ENCODE measurements at regions not wholly inside any gene's neighbourhood (a gene's known extent, or its start where the extent isn't known, plus 50 kb on each side); places are given as distances from the start of the nearest gene placed in this dataset.

DNA sequence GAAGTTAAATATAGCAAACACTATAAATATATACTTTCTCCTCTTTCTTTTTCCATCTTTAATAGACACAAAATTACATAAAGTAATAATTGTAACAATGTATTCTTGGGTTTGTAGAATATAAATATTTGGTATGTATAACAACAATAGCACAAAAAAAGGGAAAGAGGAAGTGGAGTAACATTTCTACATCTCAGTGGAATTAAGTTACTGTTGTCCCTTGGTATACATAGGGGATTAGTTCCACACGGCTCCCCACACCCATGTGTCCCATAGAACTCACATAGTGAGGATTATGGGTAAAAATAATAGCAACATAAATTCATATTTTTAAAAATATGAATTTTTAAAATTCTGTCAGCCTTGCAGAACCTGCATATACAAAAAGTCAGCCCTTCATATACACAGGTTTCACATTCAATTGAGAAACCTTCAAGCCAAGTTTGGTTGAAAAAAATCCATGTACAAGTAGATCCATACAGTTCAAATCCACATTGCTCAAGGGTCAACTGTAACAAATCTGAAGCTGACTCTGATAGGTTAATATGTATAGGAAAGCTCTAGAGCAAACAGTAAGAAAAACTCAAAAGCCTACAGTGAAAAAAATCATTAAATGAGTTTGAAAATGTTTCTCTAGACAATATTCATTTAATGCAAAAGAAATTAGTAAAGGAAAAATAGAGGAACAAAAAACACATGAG, 92.4 kb downstream of the HYCC1 start:
- H2AFZ ChIP-seq (ENCODE audit: insufficient read depth, low read length, poor library complexity) = no peak overlapping the region
- no peak overlapping the region for H3K27ac ChIP-seq (ENCODE audit: low read depth, low read length)
- no peak overlapping the region for H2BK12ac ChIP-seq (ENCODE audit: low read length)
- no peak for DNase-seq
- no peaks in the 10 kb centered on the region for H3K36me3 ChIP-seq (ENCODE audit: control insufficient read depth in 1 of 2, insufficient read depth in 2 of 2, low read length in 2 of 2)
- H3K27me3 ChIP-seq (ENCODE audit: insufficient read depth, low read length) = no peaks in the 10 kb centered on the region
- H3K4me1 ChIP-seq (ENCODE audit: control insufficient read depth in 1 of 2, insufficient read depth in 2 of 2, low read length in 2 of 2) = no peaks in the 10 kb centered on the region
- no peak overlapping the region for H3K4ac ChIP-seq (ENCODE audit: low read depth, low read length)
- H4K91ac ChIP-seq (ENCODE audit: low read depth, low read length) = no peak overlapping the region
- no peaks in the 10 kb centered on the region for H3K9me3 ChIP-seq (ENCODE audit: insufficient read depth, low read depth, low read length)
- no peak overlapping the region for H3K4me2 ChIP-seq (ENCODE audit: low read length)
- H3K79me2 ChIP-seq (ENCODE audit: control insufficient read depth, insufficient read depth, low read length, poor library complexity) = no peaks in the 10 kb centered on the region
- H3K18ac ChIP-seq (ENCODE audit: low read length) = no peak overlapping the region
- no peak overlapping the region for H4K8ac ChIP-seq (ENCODE audit: low read depth, low read length)
- no peak overlapping the region for H2AK5ac ChIP-seq (ENCODE audit: low read length)
- WGBS (ENCODE audit: extremely low coverage, insufficient coverage, insufficient read length) = no CpG with 5 or more reads among the region's 1 CpG
- H3K14ac ChIP-seq (ENCODE audit: low read length) = no peak overlapping the region
- H4K12ac ChIP-seq (ENCODE audit: low read depth, low read length) = no peak overlapping the region
- H2BK120ac ChIP-seq (ENCODE audit: insufficient read depth, low read length, poor library complexity) = no peak overlapping the region
- no peak overlapping the region for H3K23ac ChIP-seq (ENCODE audit: low read length)
- H2BK5ac ChIP-seq (ENCODE audit: low read depth, low read length, poor library complexity) = no peak overlapping the region
- no peak overlapping the region for H3K4me3 ChIP-seq (ENCODE audit: low read depth, low read length)
- no peak overlapping the region for H3K9ac ChIP-seq (ENCODE audit: low read length)
- H3K79me1 ChIP-seq (ENCODE audit: low read length) = no peaks in the 10 kb centered on the region

DNA sequence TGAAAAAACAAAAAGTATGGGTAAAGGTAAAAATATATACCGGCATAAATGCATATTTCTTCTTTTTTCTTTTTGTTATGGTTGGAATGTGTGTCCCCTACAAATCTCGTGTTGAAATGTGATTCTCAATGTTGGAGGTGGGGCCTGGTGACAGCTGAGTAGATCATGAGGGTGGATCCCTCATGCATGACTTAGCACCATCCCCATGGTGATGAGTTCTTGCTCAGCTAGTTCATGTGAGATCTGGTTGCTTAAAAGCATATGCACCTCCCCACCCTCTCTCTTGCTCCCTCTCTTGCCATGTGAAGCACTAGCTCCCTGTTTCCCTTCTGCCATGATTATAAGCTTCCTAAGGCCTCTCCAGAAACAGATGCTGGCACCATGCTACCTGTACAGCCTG, 93.3 kb downstream of the HYCC1 start:
- Histone ChIP-seq H2AFZ (ENCODE audit: insufficient read depth, low read length, poor library complexity) (no peak overlapping the region), H3K9me3 (ENCODE audit: insufficient read depth, low read depth, low read length) (no peaks in the 10 kb centered on the region), H3K4me2 (ENCODE audit: low read length) (no peak overlapping the region), H2BK12ac (ENCODE audit: low read length) (no peak overlapping the region), H3K36me3 (ENCODE audit: control insufficient read depth in 1 of 2, insufficient read depth in 2 of 2, low read length in 2 of 2) (no peaks in the 10 kb centered on the region), H3K79me2 (ENCODE audit: control insufficient read depth, insufficient read depth, low read length, poor library complexity) (no peaks in the 10 kb centered on the region), H3K4me3 (ENCODE audit: low read depth, low read length) (no peak overlapping the region), H3K9ac (ENCODE audit: low read length) (no peak overlapping the region), H3K18ac (ENCODE audit: low read length) (no peak overlapping the region), H4K12ac (ENCODE audit: low read depth, low read length) (no peak overlapping the region), H3K27me3 (ENCODE audit: insufficient read depth, low read length) (no peaks in the 10 kb centered on the region), H4K91ac (ENCODE audit: low read depth, low read length) (no peak overlapping the region), H3K27ac (ENCODE audit: low read depth, low read length) (no peak overlapping the region), H3K4ac (ENCODE audit: low read depth, low read length) (no peak overlapping the region), H2AK5ac (ENCODE audit: low read length) (no peak overlapping the region), H2BK120ac (ENCODE audit: insufficient read depth, low read length, poor library complexity) (no peak overlapping the region), H3K14ac (ENCODE audit: low read length) (no peak overlapping the region), H3K4me1 (ENCODE audit: control insufficient read depth in 1 of 2, insufficient read depth in 2 of 2, low read length in 2 of 2) (no peaks in the 10 kb centered on the region), H3K23ac (ENCODE audit: low read length) (no peak overlapping the region), H4K8ac (ENCODE audit: low read depth, low read length) (no peak overlapping the region), H3K79me1 (ENCODE audit: low read length) (no peaks in the 10 kb centered on the region), H2BK5ac (ENCODE audit: low read depth, low read length, poor library complexity) (no peak overlapping the region)
- peak in 1 of 2 donors; percentile 17 for DNase-seq
- no CpG with 5 or more reads among the region's 2 CpGs for WGBS (ENCODE audit: extremely low coverage, insufficient coverage, insufficient read length)

DNA sequence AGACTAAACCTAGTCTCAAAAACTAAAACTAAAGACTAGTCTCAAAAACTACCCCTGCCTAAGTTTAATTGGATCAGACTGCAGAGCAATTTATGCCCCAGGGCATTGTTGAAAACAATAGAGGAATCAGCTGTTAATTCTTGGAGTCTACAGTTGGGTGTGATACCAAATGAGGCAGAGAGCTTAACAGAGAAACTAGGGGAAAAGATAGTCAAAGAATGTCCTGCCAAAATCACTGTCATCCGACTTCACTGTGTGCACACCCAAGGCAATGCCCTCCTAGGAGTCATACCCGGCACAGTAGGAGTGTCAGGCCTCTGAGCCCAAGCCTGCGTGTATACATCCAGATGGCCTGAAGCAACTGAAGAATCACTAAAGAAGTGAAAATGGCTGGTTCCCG, 90.5 kb upstream of the TOMM7 start:
- Histone ChIP-seq H3K14ac (ENCODE audit: low read length) (no peak overlapping the region), H3K79me2 (ENCODE audit: control insufficient read depth, insufficient read depth, low read length, poor library complexity) (no peaks in the 10 kb centered on the region), H3K79me1 (ENCODE audit: low read length) (no peaks in the 10 kb centered on the region), H4K91ac (ENCODE audit: low read depth, low read length) (no peak overlapping the region), H4K12ac (ENCODE audit: low read depth, low read length) (no peak overlapping the region), H2AFZ (ENCODE audit: insufficient read depth, low read length, poor library complexity) (no peak overlapping the region), H3K36me3 (ENCODE audit: control insufficient read depth in 1 of 2, insufficient read depth in 2 of 2, low read length in 2 of 2) (no peaks in the 10 kb centered on the region), H3K18ac (ENCODE audit: low read length) (no peak overlapping the region), H4K8ac (ENCODE audit: low read depth, low read length) (no peak overlapping the region), H3K4me2 (ENCODE audit: low read length) (no peak overlapping the region), H3K4ac (ENCODE audit: low read depth, low read length) (no peak overlapping the region), H3K4me1 (ENCODE audit: control insufficient read depth in 1 of 2, insufficient read depth in 2 of 2, low read length in 2 of 2) (no peaks in the 10 kb centered on the region), H2BK5ac (ENCODE audit: low read depth, low read length, poor library complexity) (no peak overlapping the region), H2AK5ac (ENCODE audit: low read length) (no peak overlapping the region), H2BK120ac (ENCODE audit: insufficient read depth, low read length, poor library complexity) (no peak overlapping the region), H2BK12ac (ENCODE audit: low read length) (no peak overlapping the region), H3K23ac (ENCODE audit: low read length) (no peak overlapping the region), H3K4me3 (ENCODE audit: low read depth, low read length) (no peak overlapping the region), H3K27ac (ENCODE audit: low read depth, low read length) (no peak overlapping the region), H3K27me3 (ENCODE audit: insufficient read depth, low read length) (no peaks in the 10 kb centered on the region), H3K9ac (ENCODE audit: low read length) (no peak overlapping the region), H3K9me3 (ENCODE audit: insufficient read depth, low read depth, low read length) (peaks cover 2% of the 10 kb centered on the region)
- WGBS (ENCODE audit: extremely low coverage, insufficient coverage, insufficient read length) = no CpG with 5 or more reads among the region's 4 CpGs
- no peak for DNase-seq

DNA sequence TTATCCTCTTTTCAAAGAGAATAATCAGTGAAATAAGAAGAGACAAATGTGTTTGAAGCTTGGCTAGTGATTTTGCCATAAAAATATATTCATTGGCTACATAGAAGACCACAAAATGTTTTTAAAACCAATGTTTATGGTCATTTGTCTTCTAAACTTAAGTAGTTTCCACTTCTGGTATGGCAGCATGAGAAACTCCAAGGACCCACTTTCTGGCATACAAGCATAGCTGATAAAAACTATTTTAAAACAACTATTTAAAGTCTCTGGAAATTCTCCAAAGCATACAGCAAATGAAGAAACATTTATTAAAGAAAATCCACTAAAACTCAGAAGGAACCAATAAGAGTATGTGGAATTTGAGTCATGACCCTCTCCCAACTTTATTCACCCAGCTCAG, 89.2 kb upstream of the TOMM7 start:
- H3K27me3 ChIP-seq (ENCODE audit: insufficient read depth, low read length) = no peaks in the 10 kb centered on the region
- H3K4ac ChIP-seq (ENCODE audit: low read depth, low read length) = no peak overlapping the region
- peaks cover 2% of the 10 kb centered on the region for H3K9me3 ChIP-seq (ENCODE audit: insufficient read depth, low read depth, low read length)
- H3K14ac ChIP-seq (ENCODE audit: low read length) = no peak overlapping the region
- no peak overlapping the region for H3K9ac ChIP-seq (ENCODE audit: low read length)
- no peaks in the 10 kb centered on the region for H3K79me2 ChIP-seq (ENCODE audit: control insufficient read depth, insufficient read depth, low read length, poor library complexity)
- no peak overlapping the region for H3K23ac ChIP-seq (ENCODE audit: low read length)
- no peak for DNase-seq
- H3K36me3 ChIP-seq (ENCODE audit: control insufficient read depth in 1 of 2, insufficient read depth in 2 of 2, low read length in 2 of 2) = no peaks in the 10 kb centered on the region
- no peak overlapping the region for H4K8ac ChIP-seq (ENCODE audit: low read depth, low read length)
- no peak overlapping the region for H4K12ac ChIP-seq (ENCODE audit: low read depth, low read length)
- no peak overlapping the region for H3K4me2 ChIP-seq (ENCODE audit: low read length)
- no peaks in the 10 kb centered on the region for H3K79me1 ChIP-seq (ENCODE audit: low read length)
- H2BK120ac ChIP-seq (ENCODE audit: insufficient read depth, low read length, poor library complexity) = no peak overlapping the region
- no peak overlapping the region for H3K27ac ChIP-seq (ENCODE audit: low read depth, low read length)
- H3K4me3 ChIP-seq (ENCODE audit: low read depth, low read length) = no peak overlapping the region
- H3K4me1 ChIP-seq (ENCODE audit: control insufficient read depth in 1 of 2, insufficient read depth in 2 of 2, low read length in 2 of 2) = no peaks in the 10 kb centered on the region
- no peak overlapping the region for H2AK5ac ChIP-seq (ENCODE audit: low read length)
- H2BK12ac ChIP-seq (ENCODE audit: low read length) = no peak overlapping the region
- no peak overlapping the region for H3K18ac ChIP-seq (ENCODE audit: low read length)
- H2AFZ ChIP-seq (ENCODE audit: insufficient read depth, low read length, poor library complexity) = no peak overlapping the region
- no peak overlapping the region for H4K91ac ChIP-seq (ENCODE audit: low read depth, low read length)
- H2BK5ac ChIP-seq (ENCODE audit: low read depth, low read length, poor library complexity) = no peak overlapping the region

Data from trophoblast cell (in vitro differentiated cells and primary cell).